Lower leg skin (tissue), 4 donors: ENCODE measurements at regions not wholly inside any gene's neighbourhood (a gene's known extent, or its start where the extent isn't known, plus 50 kb on each side); places are given as distances from the start of the nearest gene placed in this dataset.

Experiments
- DNase-seq, 2 donors: peaks; one replicate each; pipeline ENCODE4 v3.0.0-alpha.2; 2019; ENCODE audit warnings: low spot score in 2 of 2
- H3K4me3 ChIP-seq: fragments of 200-600 bp; sonication (generic); 2 replicates; pipeline ENCODE4 v1.5.1; 2017; ENCODE audit warnings: mild to moderate bottlenecking, low read depth; ENCODE audit not compliant: poor library complexity, severe bottlenecking
- CTCF ChIP-seq, 3 donors: fragments of 450-650 bp; IDR thresholded peaks; one replicate each; pipeline ENCODE4 v1.5.1; 2016; ENCODE audit warnings: antibody characterized with exemption in 3 of 3, mild to moderate bottlenecking in 3 of 3, moderate library complexity in 2 of 3
- POLR2A ChIP-seq, 2 donors: fragments of 450-650 bp; IDR thresholded peaks; one replicate each; pipeline ENCODE4 v1.6.1; 2016 to 2017; ENCODE audit warnings: antibody characterized with exemption in 2 of 2, mild to moderate bottlenecking in 1 of 2, moderate library complexity in 1 of 2
- WGBS, 2 donors: methylation state at CpG; one replicate each; pipeline ENCODE4 v1.1.5; 2018; 5-methylcytosine and 5-hydroxymethylcytosine counted together
- intact Hi-C: fragments of 100-400 bp; cut with DNase I; formaldehyde crosslinking; loops from one replicate; pipeline ENCODE4 v1.15.0; 2023; ENCODE audit warnings: low total_unique reads

DNA sequence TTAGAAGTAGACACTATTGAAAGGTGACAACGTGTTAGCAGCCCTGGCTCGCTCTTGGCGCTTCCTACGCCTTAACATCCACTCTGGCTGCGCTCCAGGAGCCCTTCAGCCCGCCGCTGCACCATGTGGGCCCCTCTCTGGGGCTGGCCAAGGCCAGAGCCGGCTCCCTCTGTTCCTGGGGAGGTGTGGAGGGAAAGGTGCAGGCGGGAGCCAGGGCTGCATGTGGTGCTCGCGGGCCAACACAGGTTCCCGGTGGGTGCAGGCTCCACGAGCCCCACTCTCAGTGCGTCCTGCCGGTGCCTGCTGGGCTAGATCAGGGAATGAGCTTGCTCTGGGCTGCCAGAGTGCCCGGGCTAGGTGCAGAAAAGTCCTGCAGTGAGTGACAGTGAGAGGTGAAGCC, 1284.3 kb downstream of the OLFM4 start:
- H3K4me3 ChIP-seq = no peak overlapping the region
- no peak for TF ChIP-seq POLR2A (IDR thresholded peaks at IDR 0.05)
- TF ChIP-seq CTCF (IDR thresholded peaks at IDR 0.05) = no peak
- intact Hi-C loops = no loop called here
- no peak for DNase-seq
- WGBS, 2 donors = 88 to 91% methylated on average over 15 to 16 of the region's 16 CpGs

- H3K4me3 ChIP-seq = no peak overlapping the region
- TF ChIP-seq POLR2A (IDR thresholded peaks at IDR 0.05) = no peak
- TF ChIP-seq CTCF (IDR thresholded peaks at IDR 0.05) = no peak
- intact Hi-C loops = no loop called here
- no peak for DNase-seq
- whole genome bisulfite sequencing, 2 donors = 82% methylated on average over 6 to 8 of the region's 8 CpGs
Measured at GRCh38 chr13:54317722-54318121, 1289.1 kb downstream of the OLFM4 start.

DNA sequence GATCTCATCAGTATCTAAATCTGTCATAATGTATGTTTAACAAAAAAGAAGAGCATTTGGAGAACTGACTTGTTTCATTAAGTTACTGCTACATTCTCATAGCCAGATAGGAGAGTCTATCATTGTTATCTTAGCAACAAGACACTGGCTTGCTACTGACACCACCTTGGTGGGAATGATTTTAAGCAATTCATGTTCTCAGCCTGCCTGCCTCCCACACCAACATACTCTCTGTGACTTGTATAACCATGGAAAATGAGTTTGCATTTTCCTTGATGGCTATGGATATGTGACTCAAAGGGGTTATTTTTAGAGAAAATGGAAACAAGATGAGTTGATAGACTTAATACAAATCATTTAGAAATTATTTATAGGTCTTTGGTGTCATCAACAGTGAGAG, 1308.9 kb downstream of the OLFM4 start:
- TF ChIP-seq CTCF (IDR thresholded peaks at IDR 0.05) (no peak), POLR2A (IDR thresholded peaks at IDR 0.05) (no peak)
- intact Hi-C loops = no loop called here
- H3K4me3 ChIP-seq = no peak overlapping the region
- DNase-seq = no peak

DNA sequence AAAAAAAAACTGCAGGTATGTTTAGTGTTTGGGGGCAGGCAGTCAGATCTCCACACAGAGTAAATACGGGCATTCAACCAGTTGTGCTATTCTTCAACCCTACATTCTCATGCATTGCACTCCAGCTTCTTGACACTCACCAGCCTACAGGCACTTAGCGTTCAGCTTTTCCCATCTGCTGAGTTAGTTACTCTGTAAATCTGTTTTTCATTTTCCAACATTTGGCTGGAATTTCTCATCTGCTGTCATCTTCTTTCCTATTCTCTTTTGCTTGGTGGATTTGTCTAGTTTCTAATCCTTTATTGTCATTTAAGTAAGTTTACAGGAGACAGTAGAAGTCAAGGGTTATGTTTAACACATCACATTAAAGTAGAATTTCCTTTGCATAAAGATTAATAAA, 1318.9 kb downstream of the OLFM4 start:
- intact Hi-C loops = no loop called here
- no peak for TF ChIP-seq CTCF (IDR thresholded peaks at IDR 0.05)
- TF ChIP-seq POLR2A (IDR thresholded peaks at IDR 0.05) = no peak
- DNase-seq = no peak
- H3K4me3 ChIP-seq = no peak overlapping the region
- WGBS, 2 donors = 51 to 52% methylated on average over 2 of the region's 2 CpGs

- DNase-seq = no peak
- no peak for TF ChIP-seq POLR2A (IDR thresholded peaks at IDR 0.05)
- no peak for TF ChIP-seq CTCF (IDR thresholded peaks at IDR 0.05)
- no peak overlapping the region for H3K4me3 ChIP-seq
- intact Hi-C loops = no loop called here
Measured at GRCh38 chr13:54356209-54356608, 1327.6 kb downstream of the OLFM4 start.

- no peak for TF ChIP-seq CTCF (IDR thresholded peaks at IDR 0.05)
- TF ChIP-seq POLR2A (IDR thresholded peaks at IDR 0.05) = no peak
- 70 to 77% methylated on average over 1 of the region's 1 CpG for WGBS, 2 donors
- H3K4me3 ChIP-seq = no peak overlapping the region
- DNase-seq = no peak
- intact Hi-C loops = no loop called here
Measured at GRCh38 chr13:54356849-54357248, 1328.2 kb downstream of the OLFM4 start.
